Spleen (tissue), 7 donors: ENCODE measurements at regions not wholly inside any gene's neighbourhood (a gene's known extent, or its start where the extent isn't known, plus 50 kb on each side); places are given as distances from the start of the nearest gene placed in this dataset.

Experiments
- POLR2A ChIP-seq, 3 donors: fragments of 450-650 bp; IDR thresholded peaks; one replicate each; pipeline ENCODE4 v1.5.1; 2017; ENCODE audit warnings: antibody characterized with exemption in 3 of 3, mild to moderate bottlenecking in 1 of 3
- POLR2AphosphoS5 ChIP-seq, 3 donors: sonication (generic); formaldehyde crosslinking; IDR thresholded peaks; one replicate each; pipeline ENCODE4 v1.5.1; 2017; ENCODE audit warnings: antibody characterized with exemption in 3 of 3
- TF ChIP-seq, protein P1 (sequence below), 11 experiments: fragments of 200-600 bp in 7 of 11; fragments of 450-650 bp in 4 of 11; sonication (generic) in 4 of 11; IDR thresholded peaks in 8 of 11; conservative IDR thresholded peaks in 3 of 11; 1 replicate in 7 of 11; 2 replicates in 4 of 11; pipeline versions ENCODE4 v1.4.0 to v1.8.0; 2016 to 2021; ENCODE audit warnings: antibody characterized with exemption in 11 of 11, inconsistent platforms in 4 of 11, mild to moderate bottlenecking in 1 of 11
- donor health status: DM: no; HTN: no; CAD: no; lungs with moderate emphysema.
- donor health status: DM: no; HTN: no; CAD: no.
- donor health status: DM: no; HTN: no; CAD: no.

DNA sequence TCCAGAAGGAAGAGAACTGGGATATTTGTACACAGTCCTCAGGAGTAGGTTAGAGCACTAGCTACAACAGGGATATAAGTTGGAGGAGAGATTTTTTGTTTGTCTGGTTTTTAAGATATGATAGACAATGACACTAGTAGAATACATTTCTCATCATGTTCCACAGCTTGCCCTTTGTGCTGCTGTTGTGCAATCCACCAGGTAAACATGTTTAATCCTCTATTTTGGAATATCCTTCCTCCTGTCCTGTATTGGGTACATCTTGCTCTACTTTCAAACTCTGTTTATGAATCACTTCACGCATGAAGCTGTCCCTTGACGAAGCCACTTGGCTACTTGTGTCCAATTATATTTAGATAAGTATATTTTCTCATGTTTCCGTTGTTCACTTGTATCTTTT is 153.6 kb upstream of the TENT5A start:
- TF ChIP-seq, protein P1, sequence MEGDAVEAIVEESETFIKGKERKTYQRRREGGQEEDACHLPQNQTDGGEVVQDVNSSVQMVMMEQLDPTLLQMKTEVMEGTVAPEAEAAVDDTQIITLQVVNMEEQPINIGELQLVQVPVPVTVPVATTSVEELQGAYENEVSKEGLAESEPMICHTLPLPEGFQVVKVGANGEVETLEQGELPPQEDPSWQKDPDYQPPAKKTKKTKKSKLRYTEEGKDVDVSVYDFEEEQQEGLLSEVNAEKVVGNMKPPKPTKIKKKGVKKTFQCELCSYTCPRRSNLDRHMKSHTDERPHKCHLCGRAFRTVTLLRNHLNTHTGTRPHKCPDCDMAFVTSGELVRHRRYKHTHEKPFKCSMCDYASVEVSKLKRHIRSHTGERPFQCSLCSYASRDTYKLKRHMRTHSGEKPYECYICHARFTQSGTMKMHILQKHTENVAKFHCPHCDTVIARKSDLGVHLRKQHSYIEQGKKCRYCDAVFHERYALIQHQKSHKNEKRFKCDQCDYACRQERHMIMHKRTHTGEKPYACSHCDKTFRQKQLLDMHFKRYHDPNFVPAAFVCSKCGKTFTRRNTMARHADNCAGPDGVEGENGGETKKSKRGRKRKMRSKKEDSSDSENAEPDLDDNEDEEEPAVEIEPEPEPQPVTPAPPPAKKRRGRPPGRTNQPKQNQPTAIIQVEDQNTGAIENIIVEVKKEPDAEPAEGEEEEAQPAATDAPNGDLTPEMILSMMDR (IDR thresholded peaks at IDR 0.05 in 8 of 11, conservative IDR thresholded peaks at IDR 0.05 in 3 of 11) = no peak
- TF ChIP-seq POLR2AphosphoS5 (IDR thresholded peaks at IDR 0.05) = no peak
- no peak for TF ChIP-seq POLR2A (IDR thresholded peaks at IDR 0.05)
